ENCODE measurements at regions not wholly inside any gene's neighbourhood (a gene's known extent, or its start where the extent isn't known, plus 50 kb on each side); places are given as distances from the start of the nearest gene placed in this dataset.

- TF ChIP-seq CTCF (IDR thresholded peaks at IDR 0.05; ENCODE audit: poor library complexity, severe bottlenecking) (no peak), EZH2 (IDR thresholded peaks at IDR 0.05; ENCODE audit: borderline replicate concordance, insufficient read depth, low read length, poor library complexity, severe bottlenecking) (no peak), RAD21 (conservative IDR thresholded peaks at IDR 0.05) (no peak), EP300 (conservative IDR thresholded peaks at IDR 0.05; ENCODE audit: poor library complexity, severe bottlenecking) (no peak), TAF1 (IDR thresholded peaks at IDR 0.05; ENCODE audit: low read depth) (no peak), SMC3 (conservative IDR thresholded peaks at IDR 0.05; ENCODE audit: poor library complexity) (no peak), POLR2AphosphoS5 (IDR thresholded peaks at IDR 0.05) (no peak)
These were observed 93.1 kb downstream of the FAT3 start for GRCh38 chr11:92317721-92318120.

Measured in neural cell (in vitro differentiated cells).